H9 (cell line): ENCODE measurements at regions not wholly inside any gene's neighbourhood (a gene's known extent, or its start where the extent isn't known, plus 50 kb on each side); places are given as distances from the start of the nearest gene placed in this dataset.

Experiments used
- DNase-seq: peaks from one replicate; pipeline ENCODE4 v3.0.0-alpha.2; 2017
- H2AFZ ChIP-seq: one replicate; pipeline ENCODE4 v1.6.1; 2013; ENCODE audit warnings: mild to moderate bottlenecking, low read length, control low read depth, moderate library complexity
- H2AK5ac ChIP-seq: 2 replicates; pipeline ENCODE4 v1.6.1; 2013; ENCODE audit warnings: low read length, control low read depth, mixed read lengths; ENCODE audit not compliant: insufficient read length
- H2BK120ac ChIP-seq: one replicate; pipeline ENCODE4 v1.6.1; 2013; ENCODE audit warnings: low read depth, mild to moderate bottlenecking, low read length, control low read depth, inconsistent platforms; ENCODE audit not compliant: poor library complexity, severe bottlenecking
- H2BK12ac ChIP-seq: 2 replicates; pipeline ENCODE4 v1.6.1; 2013; ENCODE audit warnings: low read length, control low read depth, mixed read lengths, low read depth; ENCODE audit not compliant: insufficient read length
- H2BK15ac ChIP-seq: 2 replicates; pipeline ENCODE4 v1.6.1; 2013; ENCODE audit warnings: low read depth, low read length, control low read depth
- H2BK20ac ChIP-seq: one replicate; pipeline ENCODE4 v1.6.1; 2013; ENCODE audit warnings: low read depth, mild to moderate bottlenecking, low read length, control low read depth, inconsistent platforms; ENCODE audit not compliant: poor library complexity, severe bottlenecking
- H2BK5ac ChIP-seq: 2 replicates; pipeline ENCODE4 v1.6.1; 2013; ENCODE audit warnings: low read length, control low read depth, mixed read lengths; ENCODE audit not compliant: insufficient read length
- H3K14ac ChIP-seq: 2 replicates; pipeline ENCODE4 v1.6.1; 2013; ENCODE audit warnings: low read length, control low read depth; ENCODE audit not compliant: insufficient read depth
- H3K18ac ChIP-seq: 2 replicates; pipeline ENCODE4 v1.6.1; 2013; ENCODE audit warnings: low read depth, mild to moderate bottlenecking, mixed read lengths, low read length, control low read depth; ENCODE audit not compliant: insufficient read length
- H3K23ac ChIP-seq: 2 replicates; pipeline ENCODE4 v1.6.1; 2013; ENCODE audit warnings: low read length, control low read depth, mixed read lengths, low read depth; ENCODE audit not compliant: insufficient read length
- H3K23me2 ChIP-seq: 2 replicates; pipeline ENCODE4 v1.6.1; 2013; ENCODE audit warnings: low read depth, mild to moderate bottlenecking, mixed read lengths, low read length, control low read depth; ENCODE audit not compliant: insufficient read length, poor library complexity, severe bottlenecking
- H3K27ac ChIP-seq: 2 replicates; pipeline ENCODE4 v1.5.1; 2013; ENCODE audit warnings: low read length, control low read depth, mixed read lengths, low read depth; ENCODE audit not compliant: insufficient read length
- H3K27me3 ChIP-seq: 2 replicates; pipeline ENCODE4 v1.6.1; 2013; ENCODE audit warnings: low read length, control low read depth, inconsistent platforms; ENCODE audit not compliant: insufficient read depth
- H3K4ac ChIP-seq: 2 replicates; pipeline ENCODE4 v1.6.1; 2013; ENCODE audit warnings: low read depth, mild to moderate bottlenecking, control low read depth, inconsistent platforms, low read length, moderate library complexity
- H3K4me1 ChIP-seq: 2 replicates; pipeline ENCODE4 v1.6.1; 2013; ENCODE audit warnings: low read length, control low read depth, inconsistent platforms; ENCODE audit not compliant: insufficient read depth
- H3K4me2 ChIP-seq: 2 replicates; pipeline ENCODE4 v1.6.1; 2013; ENCODE audit warnings: low read length, control low read depth, mixed read lengths; ENCODE audit not compliant: insufficient read length, insufficient read depth
- H3K56ac ChIP-seq: 2 replicates; pipeline ENCODE4 v1.6.1; 2013; ENCODE audit warnings: low read depth, mild to moderate bottlenecking, mixed read lengths, low read length, control low read depth; ENCODE audit not compliant: insufficient read length
- H3K79me1 ChIP-seq: 2 replicates; pipeline ENCODE4 v1.6.1; 2013; ENCODE audit warnings: low read depth, mild to moderate bottlenecking, moderate library complexity, low read length, control low read depth, inconsistent platforms; ENCODE audit not compliant: insufficient read depth, poor library complexity, severe bottlenecking
- H3K79me2 ChIP-seq: 2 replicates; pipeline ENCODE4 v1.6.1; 2013; ENCODE audit warnings: low read length, control low read depth, inconsistent platforms; ENCODE audit not compliant: insufficient read depth
- H3K9ac ChIP-seq: 2 replicates; pipeline ENCODE4 v1.6.1; 2013; ENCODE audit warnings: low read length, control low read depth, mixed read lengths; ENCODE audit not compliant: insufficient read length; ENCODE audit errors: extremely low read depth
- H3K9me3 ChIP-seq: one replicate; pipeline ENCODE4 v1.6.1; 2013; ENCODE audit warnings: low read depth, low read length, inconsistent platforms; ENCODE audit not compliant: control insufficient read depth
- H3T11ph ChIP-seq: one replicate; pipeline ENCODE4 v1.6.1; 2013; ENCODE audit warnings: mild to moderate bottlenecking, low read length, control low read depth, inconsistent platforms
- H4K20me1 ChIP-seq: one replicate; pipeline ENCODE4 v1.6.1; 2013; ENCODE audit not compliant: control insufficient read depth, insufficient read length, insufficient read depth
- H4K5ac ChIP-seq: 2 replicates; pipeline ENCODE4 v1.6.1; 2013; ENCODE audit warnings: low read depth, mild to moderate bottlenecking, mixed read lengths, low read length, control low read depth; ENCODE audit not compliant: insufficient read length
- H4K8ac ChIP-seq: replicated peaks from 2 replicates; pipeline ENCODE4 v1.6.1; 2013; ENCODE audit warnings: low read length, control low read depth, mixed read lengths, low read depth; ENCODE audit not compliant: insufficient read length
- H4K91ac ChIP-seq: 2 replicates; pipeline ENCODE4 v1.6.1; 2013; ENCODE audit warnings: low read depth, mild to moderate bottlenecking, moderate library complexity, mixed read lengths, low read length, control low read depth; ENCODE audit not compliant: insufficient read length
- H3K27ac Mint-ChIP-seq, 3 experiments: 2 replicates in 2 of 3; 3 replicates in 1 of 3; pipeline ENCODE4 v1.8.0; 2020 to 2021; ENCODE audit warnings: mixed read lengths in 3 of 3, mild to moderate bottlenecking in 1 of 3, moderate library complexity in 1 of 3
- H3K27me3 Mint-ChIP-seq: 2 replicates; pipeline ENCODE4 v1.8.0; 2021; ENCODE audit warnings: low read depth, mild to moderate bottlenecking, moderate library complexity, mixed read lengths
- H3K36me3 Mint-ChIP-seq, 3 experiments: 2 replicates in 2 of 3; 3 replicates in 1 of 3; pipeline ENCODE4 v1.8.0; 2020 to 2021; ENCODE audit warnings: low read depth in 3 of 3, mixed read lengths in 3 of 3; ENCODE audit not compliant: insufficient read depth in 1 of 3
- H3K4me1 Mint-ChIP-seq, 2 experiments: 2 replicates each; pipeline ENCODE4 v1.8.0; 2020; ENCODE audit warnings: mixed read lengths in 2 of 2
- H3K4me3 Mint-ChIP-seq, 2 experiments: 2 replicates in 1 of 2; 3 replicates in 1 of 2; pipeline ENCODE4 v1.8.0; 2020 to 2021; ENCODE audit warnings: mild to moderate bottlenecking in 2 of 2, mixed read lengths in 2 of 2, moderate library complexity in 1 of 2
- H3K9me3 Mint-ChIP-seq, 2 experiments: 2 replicates in 1 of 2; 3 replicates in 1 of 2; pipeline ENCODE4 v1.8.0; 2020; ENCODE audit warnings: mild to moderate bottlenecking in 2 of 2, mixed read lengths in 2 of 2, moderate library complexity in 1 of 2
- WGBS: extraction: QIAGEN DNeasy Blood & Tissue Kit; methylation state at CpG from one replicate; pipeline ENCODE4 v1.1.7; 2013; ENCODE audit warnings: missing lambda C conversion rate, low lambda C conversion rate, mixed read lengths; ENCODE audit not compliant: insufficient read length; ENCODE audit errors: extremely low coverage; 5-methylcytosine and 5-hydroxymethylcytosine counted together
- TF ChIP-seq, protein P1 (sequence below): fragments of 200-600 bp; sonication (generic); conservative IDR thresholded peaks from 3 replicates; pipeline ENCODE4 v1.8.0; 2021; ENCODE audit warnings: antibody characterized with exemption, mild to moderate bottlenecking

DNA sequence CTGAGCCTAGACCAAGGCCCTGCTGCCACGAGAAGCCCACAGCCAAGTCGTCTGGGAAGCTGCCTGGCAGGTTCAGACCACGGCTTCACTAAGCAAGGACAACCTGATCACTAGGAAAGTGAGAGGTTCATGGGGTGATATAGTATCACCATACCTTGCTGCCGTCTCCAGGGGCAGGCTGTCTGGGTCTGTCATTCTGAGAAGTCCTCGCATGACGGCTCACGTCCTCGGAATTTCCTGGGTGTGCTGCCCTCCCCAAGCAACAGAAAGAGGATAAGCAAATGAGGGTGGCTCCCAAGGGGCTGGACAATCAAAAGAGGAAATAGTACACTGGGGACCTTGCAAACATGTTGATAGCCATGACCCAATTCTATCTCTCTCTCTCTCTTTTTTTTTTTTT lies 207.4 kb upstream of the IGF1R start:
- TF ChIP-seq, protein P1, sequence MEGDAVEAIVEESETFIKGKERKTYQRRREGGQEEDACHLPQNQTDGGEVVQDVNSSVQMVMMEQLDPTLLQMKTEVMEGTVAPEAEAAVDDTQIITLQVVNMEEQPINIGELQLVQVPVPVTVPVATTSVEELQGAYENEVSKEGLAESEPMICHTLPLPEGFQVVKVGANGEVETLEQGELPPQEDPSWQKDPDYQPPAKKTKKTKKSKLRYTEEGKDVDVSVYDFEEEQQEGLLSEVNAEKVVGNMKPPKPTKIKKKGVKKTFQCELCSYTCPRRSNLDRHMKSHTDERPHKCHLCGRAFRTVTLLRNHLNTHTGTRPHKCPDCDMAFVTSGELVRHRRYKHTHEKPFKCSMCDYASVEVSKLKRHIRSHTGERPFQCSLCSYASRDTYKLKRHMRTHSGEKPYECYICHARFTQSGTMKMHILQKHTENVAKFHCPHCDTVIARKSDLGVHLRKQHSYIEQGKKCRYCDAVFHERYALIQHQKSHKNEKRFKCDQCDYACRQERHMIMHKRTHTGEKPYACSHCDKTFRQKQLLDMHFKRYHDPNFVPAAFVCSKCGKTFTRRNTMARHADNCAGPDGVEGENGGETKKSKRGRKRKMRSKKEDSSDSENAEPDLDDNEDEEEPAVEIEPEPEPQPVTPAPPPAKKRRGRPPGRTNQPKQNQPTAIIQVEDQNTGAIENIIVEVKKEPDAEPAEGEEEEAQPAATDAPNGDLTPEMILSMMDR, result no peak
- DNase-seq, result no peak

More for the DNA sequence above, 207.4 kb upstream of the IGF1R start:
- Mint-ChIP-seq H3K27ac (no peak overlapping the region), H3K27me3 (peaks cover 7% of the 10 kb centered on the region), H3K36me3 (no peaks in the 10 kb centered on the region), H3K9me3 (peaks cover 3 to 5% of the 10 kb centered on the region in 2 experiments; a peak in 3 of 5 replicates), H3K4me1 (peaks cover 3 to 9% of the 10 kb centered on the region in 2 experiments; a peak in 3 of 4 replicates), H3K4me3 (no peak overlapping the region)
- Histone ChIP-seq H3K56ac (no peak overlapping the region), H3K23ac (no peak overlapping the region), H2AK5ac (no peak overlapping the region), H4K20me1 (no peaks in the 10 kb centered on the region), H3K9ac (no peak overlapping the region), H3K23me2 (no peaks in the 10 kb centered on the region), H3T11ph (no peak overlapping the region), H2AFZ (no peak overlapping the region), H2BK15ac (no peak overlapping the region), H3K79me2 (no peaks in the 10 kb centered on the region), H3K27ac (no peak overlapping the region), H2BK120ac (no peak overlapping the region), H2BK5ac (no peak overlapping the region), H3K4me2 (no peak overlapping the region), H3K27me3 (no peaks in the 10 kb centered on the region), H4K8ac (no peak overlapping the region), H3K14ac (no peak overlapping the region), H4K91ac (no peak overlapping the region), H3K18ac (no peak overlapping the region), H2BK20ac (no peak overlapping the region), H4K5ac (no peak overlapping the region), H2BK12ac (no peak overlapping the region), H3K79me1 (no peaks in the 10 kb centered on the region), H3K4ac (no peak overlapping the region), H3K4me1 (no peaks in the 10 kb centered on the region), H3K9me3 (no peaks in the 10 kb centered on the region)
- WGBS, result no CpG with 5 or more reads among the region's 8 CpGs
